ENCODE measurements at regions not wholly inside any gene's neighbourhood (a gene's known extent, or its start where the extent isn't known, plus 50 kb on each side); places are given as distances from the start of the nearest gene placed in this dataset.

- no peak for TF ChIP-seq CBFB (CRISPR knock-in tag; IDR thresholded peaks at IDR 0.05; ENCODE audit: low read depth)
- no peak for TF ChIP-seq KAT7 (CRISPR knock-in tag; IDR thresholded peaks at IDR 0.05; ENCODE audit: borderline replicate concordance)
- no peak for TF ChIP-seq NFATC4 (CRISPR knock-in tag; IDR thresholded peaks at IDR 0.05)
- TF ChIP-seq ZNF532 (CRISPR knock-in tag; IDR thresholded peaks at IDR 0.05; ENCODE audit: borderline replicate concordance), result no peak
- TF ChIP-seq SOX15 (CRISPR knock-in tag; IDR thresholded peaks at IDR 0.05), result no peak
- no peak for TF ChIP-seq ESRRA (CRISPR knock-in tag; IDR thresholded peaks at IDR 0.05; ENCODE audit: borderline replicate concordance)
- TF ChIP-seq ZNF317 (CRISPR knock-in tag; IDR thresholded peaks at IDR 0.05; ENCODE audit: borderline replicate concordance, low read depth), result no peak
- no peak for TF ChIP-seq TP53 (CRISPR knock-in tag; IDR thresholded peaks at IDR 0.05)
- TF ChIP-seq TEAD4 (CRISPR knock-in tag; IDR thresholded peaks at IDR 0.05), result no peak
- no peak for TF ChIP-seq NFE2L1 (CRISPR knock-in tag; IDR thresholded peaks at IDR 0.05)
- no peak for TF ChIP-seq PRRX2 (CRISPR knock-in tag; IDR thresholded peaks at IDR 0.05)
- no peak for TF ChIP-seq ZMAT4 (CRISPR knock-in tag; IDR thresholded peaks at IDR 0.05)
- TF ChIP-seq ATF6 (CRISPR knock-in tag; IDR thresholded peaks at IDR 0.05), result no peak
- no peak for TF ChIP-seq ATF1 (CRISPR knock-in tag; IDR thresholded peaks at IDR 0.05)
- no peak for TF ChIP-seq ETV6 (CRISPR knock-in tag; IDR thresholded peaks at IDR 0.05)
- no peak for TF ChIP-seq ATF2 (CRISPR knock-in tag; IDR thresholded peaks at IDR 0.05; ENCODE audit: borderline replicate concordance, low read depth)
- no peak for TF ChIP-seq JUN (CRISPR knock-in tag; IDR thresholded peaks at IDR 0.05)
- TF ChIP-seq CREB1 (CRISPR knock-in tag; IDR thresholded peaks at IDR 0.05), result no peak
- no peak for TF ChIP-seq PREB (CRISPR knock-in tag; IDR thresholded peaks at IDR 0.05; ENCODE audit: borderline replicate concordance)
- H3K36me3 Mint-ChIP-seq, result no peaks in the 10 kb centered on the region
- ATAC-seq (no peak), DNase-seq (ENCODE audit: low spot score) (no peak)
- ChIA-PET CTCF (no interaction called here), POLR2A (no interaction called here)
- no peaks in the 10 kb centered on the region for H3K9me3 Mint-ChIP-seq
- H3K27ac Mint-ChIP-seq, result no peak overlapping the region
- no peak overlapping the region for H3K4me3 Mint-ChIP-seq
- H3K27me3 Mint-ChIP-seq (ENCODE audit: low read depth), result no peaks in the 10 kb centered on the region
- H3K4me1 Mint-ChIP-seq, result peaks cover 21% of the 10 kb centered on the region
Observed at GRCh38 chr9:110072597-110073355, 135.2 kb downstream of the C9orf152 start.

Measured in WTC11 (cell line).